ENCODE measurements at regions not wholly inside any gene's neighbourhood (a gene's known extent, or its start where the extent isn't known, plus 50 kb on each side); places are given as distances from the start of the nearest gene placed in this dataset.

GRCh38 chr3:36193448-36193847 is 186.9 kb upstream of the STAC start:
- intact Hi-C loops (cut with DNase I) = no loop called here
- Histone ChIP-seq H3K9me3 (peaks cover 0 to 4% (median 0%) of the 10 kb centered on the region in 4 donors), H3K4me3 (no peak overlapping the region), H3K36me3 (no peaks in the 10 kb centered on the region), H3K27me3 (no peaks in the 10 kb centered on the region), H3K27ac (replicated peaks in 1 of 4) (no peak overlapping the region), H3K4me1 (no peaks in the 10 kb centered on the region)
- 84% methylated on average over 2 of the region's 2 CpGs for WGBS
- TF ChIP-seq POLR2AphosphoS5 (IDR thresholded peaks at IDR 0.05) (no peak), CTCF (IDR thresholded peaks at IDR 0.05) (no peak), EP300 (IDR thresholded peaks at IDR 0.05) (no peak), POLR2A (IDR thresholded peaks at IDR 0.05; ENCODE audit: low read depth) (no peak)
- DNase-seq (ENCODE audit: extremely low spot score) = no peak

GRCh38 chr3:36196058-36196457 is 184.2 kb upstream of the STAC start:
- no peaks in the 10 kb centered on the region for H3K36me3 ChIP-seq
- H3K4me3 ChIP-seq = no peak overlapping the region
- H3K27me3 ChIP-seq = no peaks in the 10 kb centered on the region
- no peaks in the 10 kb centered on the region for H3K9me3 ChIP-seq
- no peak overlapping the region for H3K27ac ChIP-seq (replicated peaks in 1 of 4)
- TF ChIP-seq POLR2AphosphoS5 (IDR thresholded peaks at IDR 0.05) (no peak), CTCF (IDR thresholded peaks at IDR 0.05) (no peak), EP300 (IDR thresholded peaks at IDR 0.05) (no peak), POLR2A (IDR thresholded peaks at IDR 0.05; ENCODE audit: low read depth) (no peak)
- no peaks in the 10 kb centered on the region for H3K4me1 ChIP-seq
- intact Hi-C loops (cut with DNase I) = no loop called here
- DNase-seq (ENCODE audit: extremely low spot score) = no peak

DNA sequence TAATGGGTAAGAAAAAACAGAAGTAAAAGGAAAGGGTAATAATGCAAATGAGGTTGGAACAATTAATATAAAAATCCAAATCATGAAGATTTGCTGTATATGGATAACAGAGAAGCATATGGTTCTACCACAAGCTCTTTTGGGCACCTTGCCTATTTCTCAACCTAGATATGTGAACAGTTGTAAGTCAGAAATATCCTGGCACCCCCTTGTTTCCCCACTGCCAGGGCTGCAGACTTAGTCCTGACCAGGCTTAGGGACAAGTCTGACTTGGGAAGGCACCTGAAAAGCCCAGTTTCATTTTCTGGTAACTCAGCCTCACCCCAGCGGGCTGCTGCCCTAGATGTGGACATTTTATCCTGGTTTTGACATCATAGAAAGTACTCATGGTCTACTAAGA is 183.2 kb upstream of the STAC start:
- H3K27me3 ChIP-seq = no peaks in the 10 kb centered on the region
- WGBS = no CpG with 5 or more reads among the region's 1 CpG
- TF ChIP-seq CTCF (IDR thresholded peaks at IDR 0.05) (no peak), POLR2AphosphoS5 (IDR thresholded peaks at IDR 0.05) (no peak), POLR2A (IDR thresholded peaks at IDR 0.05; ENCODE audit: low read depth) (no peak), EP300 (IDR thresholded peaks at IDR 0.05) (no peak)
- no peaks in the 10 kb centered on the region for H3K4me1 ChIP-seq
- no peaks in the 10 kb centered on the region for H3K36me3 ChIP-seq
- intact Hi-C loops (cut with DNase I) = no loop called here
- no peak for DNase-seq (ENCODE audit: extremely low spot score)
- H3K9me3 ChIP-seq = no peaks in the 10 kb centered on the region
- no peak overlapping the region for H3K27ac ChIP-seq (replicated peaks in 1 of 4)
- H3K4me3 ChIP-seq = no peak overlapping the region

GRCh38 chr3:36201546-36201945 is 178.8 kb upstream of the STAC start:
- H3K4me1 ChIP-seq = no peaks in the 10 kb centered on the region
- no peaks in the 10 kb centered on the region for H3K9me3 ChIP-seq
- intact Hi-C loops (cut with DNase I) = no loop called here
- H3K27me3 ChIP-seq = no peaks in the 10 kb centered on the region
- H3K4me3 ChIP-seq = no peak overlapping the region
- DNase-seq (ENCODE audit: extremely low spot score) = no peak
- H3K36me3 ChIP-seq = no peaks in the 10 kb centered on the region
- no peak for TF ChIP-seq EP300 (IDR thresholded peaks at IDR 0.05)
- no peak for TF ChIP-seq POLR2A (IDR thresholded peaks at IDR 0.05; ENCODE audit: low read depth)
- TF ChIP-seq POLR2AphosphoS5 (IDR thresholded peaks at IDR 0.05) = no peak
- no peak for TF ChIP-seq CTCF (IDR thresholded peaks at IDR 0.05)
- H3K27ac ChIP-seq (replicated peaks in 1 of 4) = no peak overlapping the region

- Histone ChIP-seq H3K27me3 (no peaks in the 10 kb centered on the region), H3K27ac (replicated peaks in 1 of 4) (no peak overlapping the region), H3K9me3 (no peaks in the 10 kb centered on the region), H3K4me3 (no peak overlapping the region), H3K36me3 (no peaks in the 10 kb centered on the region), H3K4me1 (peaks cover 0 to 5% (median 0%) of the 10 kb centered on the region in 4 donors)
- TF ChIP-seq POLR2A (IDR thresholded peaks at IDR 0.05; ENCODE audit: low read depth) (no peak), EP300 (IDR thresholded peaks at IDR 0.05) (no peak), POLR2AphosphoS5 (IDR thresholded peaks at IDR 0.05) (no peak), CTCF (IDR thresholded peaks at IDR 0.05) (no peak)
- 30% methylated on average over 4 of the region's 4 CpGs for WGBS
- no peak for DNase-seq (ENCODE audit: extremely low spot score)
- intact Hi-C loops (cut with DNase I) = no loop called here
Observed at GRCh38 chr3:36206956-36207580, 173.2 kb upstream of the STAC start.

Data from esophagus muscularis mucosa (tissue), 4 donors.